Astrocyte (in vitro differentiated cells and primary cell): ENCODE measurements at regions not wholly inside any gene's neighbourhood (a gene's known extent, or its start where the extent isn't known, plus 50 kb on each side); places are given as distances from the start of the nearest gene placed in this dataset.
A peak's percentile ranks its signal among the peaks of the same experiment; 100 is the strongest.

ENCODE experiments used
- DNase-seq: peaks from one replicate; pipeline ENCODE4 v3.0.0-alpha.2; 2010; ENCODE audit warnings: low read depth
- FAIRE-seq: peaks from 2 replicates; lab custom pipeline; 2011; peaks lifted over from hg19 to GRCh38; lab: Jason Lieb, UNC
- H2AFZ ChIP-seq: 2 replicates; pipeline ENCODE4 v1.6.0; 2012; ENCODE audit warnings: low read depth, low read length, inconsistent platforms
- H3K27ac ChIP-seq: 2 replicates; pipeline ENCODE4 v1.5.1; 2011; ENCODE audit warnings: low read depth, low read length, inconsistent platforms
- H3K27me3 ChIP-seq: 2 replicates; pipeline ENCODE4 v1.6.0; 2011; ENCODE audit warnings: low read length, inconsistent platforms; ENCODE audit not compliant: insufficient read depth
- H3K36me3 ChIP-seq: 2 replicates; pipeline ENCODE4 v1.5.1; 2011; ENCODE audit warnings: low read length, inconsistent platforms; ENCODE audit not compliant: insufficient read depth
- H3K4me1 ChIP-seq: 2 replicates; pipeline ENCODE4 v1.5.1; 2011; ENCODE audit warnings: low read length, inconsistent platforms; ENCODE audit not compliant: insufficient read depth
- H3K4me2 ChIP-seq: 2 replicates; pipeline ENCODE4 v1.6.0; 2012; ENCODE audit warnings: low read length, inconsistent platforms
- H3K4me3 ChIP-seq: 2 replicates; pipeline ENCODE4 v1.5.1; 2011; ENCODE audit warnings: low read depth, mild to moderate bottlenecking, low read length, inconsistent platforms; ENCODE audit not compliant: insufficient read depth
- H3K79me2 ChIP-seq: 2 replicates; pipeline ENCODE4 v1.6.0; 2012; ENCODE audit warnings: mild to moderate bottlenecking, low read length, inconsistent platforms; ENCODE audit not compliant: insufficient read depth
- H3K9ac ChIP-seq: 2 replicates; pipeline ENCODE4 v1.6.0; 2012; ENCODE audit warnings: mild to moderate bottlenecking, low read length, inconsistent platforms
- H3K9me3 ChIP-seq: 2 replicates; pipeline ENCODE4 v1.5.1; 2012; ENCODE audit warnings: low read depth, mild to moderate bottlenecking, low read length, inconsistent platforms; ENCODE audit not compliant: insufficient read depth
- H4K20me1 ChIP-seq: 2 replicates; pipeline ENCODE4 v1.6.0; 2012; ENCODE audit warnings: low read length, inconsistent platforms; ENCODE audit not compliant: insufficient read depth
- H3K27ac Mint-ChIP-seq: one replicate; pipeline ENCODE4 v1.8.0; 2021; ENCODE audit warnings: mild to moderate bottlenecking, mixed read lengths; ENCODE audit not compliant: unreplicated experiment
- H3K27me3 Mint-ChIP-seq: one replicate; pipeline ENCODE4 v1.8.0; 2021; ENCODE audit warnings: low read depth, mixed read lengths; ENCODE audit not compliant: unreplicated experiment
- H3K36me3 Mint-ChIP-seq: one replicate; pipeline ENCODE4 v1.8.0; 2021; ENCODE audit warnings: low read depth, mixed read lengths; ENCODE audit not compliant: unreplicated experiment
- H3K4me1 Mint-ChIP-seq: one replicate; pipeline ENCODE4 v1.8.0; 2021; ENCODE audit warnings: low read depth, mixed read lengths; ENCODE audit not compliant: unreplicated experiment
- H3K4me3 Mint-ChIP-seq: one replicate; pipeline ENCODE4 v1.8.0; 2021; ENCODE audit warnings: mild to moderate bottlenecking, moderate library complexity, mixed read lengths; ENCODE audit not compliant: unreplicated experiment
- H3K9me3 Mint-ChIP-seq: one replicate; pipeline ENCODE4 v1.8.0; 2021; ENCODE audit warnings: mild to moderate bottlenecking, mixed read lengths; ENCODE audit not compliant: unreplicated experiment
- EZH2 ChIP-seq: IDR thresholded peaks from 2 replicates; pipeline ENCODE4 v1.6.1; 2012; ENCODE audit warnings: mild to moderate bottlenecking, low read length, inconsistent platforms; ENCODE audit not compliant: insufficient read depth
- TF ChIP-seq, protein P1 (sequence below): IDR thresholded peaks from 2 replicates; pipeline ENCODE4 v1.5.1; 2011; ENCODE audit warnings: low read depth, mild to moderate bottlenecking, inconsistent platforms, low read length, moderate library complexity; ENCODE audit not compliant: insufficient read depth

DNA sequence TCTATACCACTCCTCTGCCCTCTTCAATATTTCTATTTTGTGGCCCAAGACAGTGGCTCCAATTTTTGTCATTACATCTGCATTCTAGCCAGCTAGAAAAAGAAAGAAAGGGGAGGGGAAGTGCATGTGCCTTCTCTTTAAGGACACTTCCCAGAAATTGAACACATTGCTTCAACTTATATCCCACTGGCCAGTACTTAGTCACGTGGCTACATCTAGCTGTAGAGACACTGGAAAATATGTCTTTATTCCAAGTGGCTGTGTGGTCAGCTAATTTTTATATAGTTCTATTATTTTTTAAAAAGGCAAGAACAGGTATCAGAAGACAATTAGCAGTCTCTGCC is 200.4 kb downstream of the SNX19 start:
- H3K27ac ChIP-seq, result no peak overlapping the region
- no peaks in the 10 kb centered on the region for H3K9me3 ChIP-seq
- no peaks in the 10 kb centered on the region for H3K79me2 ChIP-seq
- no peak overlapping the region for H3K4me2 ChIP-seq
- H3K4me3 ChIP-seq, result no peak overlapping the region
- H3K4me1 ChIP-seq, result peaks cover 25% of the 10 kb centered on the region
- DNase-seq, result no peak
- H3K36me3 ChIP-seq, result no peaks in the 10 kb centered on the region
- Mint-ChIP-seq H3K27me3 (peaks cover 20% of the 10 kb centered on the region), H3K4me3 (no peak overlapping the region), H3K27ac (no peak overlapping the region), H3K4me1 (peaks cover 23% of the 10 kb centered on the region), H3K36me3 (no peaks in the 10 kb centered on the region), H3K9me3 (peaks cover 3% of the 10 kb centered on the region)
- FAIRE-seq, result no peak
- H3K27me3 ChIP-seq, result no peaks in the 10 kb centered on the region
- H2AFZ ChIP-seq, result no peak overlapping the region
- no peak overlapping the region for H3K9ac ChIP-seq
- TF ChIP-seq EZH2, result no peak
- TF ChIP-seq, protein P1, sequence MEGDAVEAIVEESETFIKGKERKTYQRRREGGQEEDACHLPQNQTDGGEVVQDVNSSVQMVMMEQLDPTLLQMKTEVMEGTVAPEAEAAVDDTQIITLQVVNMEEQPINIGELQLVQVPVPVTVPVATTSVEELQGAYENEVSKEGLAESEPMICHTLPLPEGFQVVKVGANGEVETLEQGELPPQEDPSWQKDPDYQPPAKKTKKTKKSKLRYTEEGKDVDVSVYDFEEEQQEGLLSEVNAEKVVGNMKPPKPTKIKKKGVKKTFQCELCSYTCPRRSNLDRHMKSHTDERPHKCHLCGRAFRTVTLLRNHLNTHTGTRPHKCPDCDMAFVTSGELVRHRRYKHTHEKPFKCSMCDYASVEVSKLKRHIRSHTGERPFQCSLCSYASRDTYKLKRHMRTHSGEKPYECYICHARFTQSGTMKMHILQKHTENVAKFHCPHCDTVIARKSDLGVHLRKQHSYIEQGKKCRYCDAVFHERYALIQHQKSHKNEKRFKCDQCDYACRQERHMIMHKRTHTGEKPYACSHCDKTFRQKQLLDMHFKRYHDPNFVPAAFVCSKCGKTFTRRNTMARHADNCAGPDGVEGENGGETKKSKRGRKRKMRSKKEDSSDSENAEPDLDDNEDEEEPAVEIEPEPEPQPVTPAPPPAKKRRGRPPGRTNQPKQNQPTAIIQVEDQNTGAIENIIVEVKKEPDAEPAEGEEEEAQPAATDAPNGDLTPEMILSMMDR, result no peak
- H4K20me1 ChIP-seq, result no peaks in the 10 kb centered on the region

DNA sequence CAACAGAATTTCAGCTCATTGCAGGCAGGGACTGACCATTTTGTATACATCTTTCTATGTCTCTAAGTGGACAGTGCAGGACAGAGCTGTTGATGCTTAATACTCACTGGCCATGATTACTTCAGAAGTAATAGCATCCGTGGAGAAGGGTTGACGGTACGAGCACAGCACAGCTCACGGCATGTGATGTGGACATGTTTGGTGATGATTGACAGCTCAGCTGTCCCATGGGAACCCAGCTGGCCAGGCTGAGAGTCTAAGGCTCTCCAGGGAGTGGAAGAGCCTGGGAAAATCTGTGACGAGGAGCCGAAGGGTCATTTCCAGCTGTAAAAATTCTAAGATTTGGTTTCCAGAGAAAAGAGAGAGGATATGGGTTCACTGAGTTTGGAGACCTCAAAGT is 198.2 kb downstream of the SNX19 start:
- Mint-ChIP-seq H3K27me3 (peaks cover 16% of the 10 kb centered on the region), H3K36me3 (no peaks in the 10 kb centered on the region), H3K27ac (peak overlapping the region; percentile 41), H3K4me3 (no peak overlapping the region), H3K9me3 (peaks cover 3% of the 10 kb centered on the region), H3K4me1 (peaks cover 30% of the 10 kb centered on the region)
- no peaks in the 10 kb centered on the region for H3K79me2 ChIP-seq
- FAIRE-seq (no peak), DNase-seq (no peak)
- TF ChIP-seq, protein P1, result no peak
- TF ChIP-seq EZH2, result no peak
- no peak overlapping the region for H3K4me2 ChIP-seq
- no peak overlapping the region for H3K4me3 ChIP-seq
- H3K9ac ChIP-seq, result no peak overlapping the region
- no peaks in the 10 kb centered on the region for H3K9me3 ChIP-seq
- H4K20me1 ChIP-seq, result no peaks in the 10 kb centered on the region
- peaks cover 27% of the 10 kb centered on the region for H3K4me1 ChIP-seq
- no peak overlapping the region for H3K27ac ChIP-seq
- H2AFZ ChIP-seq, result no peak overlapping the region
- no peaks in the 10 kb centered on the region for H3K27me3 ChIP-seq
- no peaks in the 10 kb centered on the region for H3K36me3 ChIP-seq

DNA sequence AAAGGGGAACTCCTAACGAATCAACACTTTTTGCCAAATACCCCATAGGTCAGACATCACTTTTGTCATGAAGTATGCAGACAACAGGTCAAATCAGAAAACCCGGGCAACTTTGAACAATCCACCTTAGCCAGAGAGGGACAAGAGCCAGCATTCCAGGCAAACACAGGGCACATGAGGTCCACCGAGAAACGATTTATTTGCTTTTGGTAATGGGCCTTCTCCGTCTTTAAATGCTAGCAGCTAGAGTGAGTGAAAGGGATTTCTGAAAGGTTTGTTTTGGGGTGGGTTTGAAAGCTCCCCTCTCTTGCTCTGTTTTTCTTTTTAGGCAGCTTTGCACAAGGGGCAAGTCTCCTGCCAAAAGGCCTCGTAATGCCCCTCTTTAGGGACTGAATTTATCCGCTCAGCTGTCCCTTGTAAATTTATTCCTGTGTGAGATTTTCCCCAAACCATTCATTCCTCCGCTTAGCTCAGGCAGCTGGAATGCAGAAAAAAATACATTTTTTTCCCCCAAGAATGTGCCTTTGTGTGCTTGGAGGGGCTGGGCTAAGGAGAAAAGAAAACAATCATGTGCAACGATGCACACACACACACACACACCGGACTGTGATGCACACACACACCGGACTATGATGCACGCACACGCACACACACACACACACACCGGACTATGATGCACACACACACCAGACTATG is 196.9 kb downstream of the SNX19 start:
- FAIRE-seq (peak; percentile 64), DNase-seq (peak; percentile 92)
- Histone ChIP-seq H3K4me1 (peaks cover 27% of the 10 kb centered on the region), H3K36me3 (no peaks in the 10 kb centered on the region), H4K20me1 (no peaks in the 10 kb centered on the region), H2AFZ (peak overlapping the region; percentile 37), H3K4me3 (no peak overlapping the region), H3K9me3 (no peaks in the 10 kb centered on the region), H3K27ac (peak overlapping the region; percentile 78), H3K4me2 (peak overlapping the region; percentile 80), H3K9ac (peak overlapping the region; percentile 74), H3K79me2 (no peaks in the 10 kb centered on the region), H3K27me3 (no peaks in the 10 kb centered on the region)
- Mint-ChIP-seq H3K4me3 (no peak overlapping the region), H3K4me1 (peaks cover 30% of the 10 kb centered on the region), H3K27me3 (peaks cover 16% of the 10 kb centered on the region), H3K27ac (peak overlapping the region; percentile 85), H3K36me3 (no peaks in the 10 kb centered on the region), H3K9me3 (peaks cover 3% of the 10 kb centered on the region)
- TF ChIP-seq, protein P1, result no peak
- TF ChIP-seq EZH2, result no peak
